HG03378 (cell line): ENCODE measurements at regions not wholly inside any gene's neighbourhood (a gene's known extent, or its start where the extent isn't known, plus 50 kb on each side); places are given as distances from the start of the nearest gene placed in this dataset.
"Not testable (repeated sequence)": the region's sequence is repeated elsewhere in the genome, so short reads cannot be mapped to it uniquely, and the experiment has no call there.

Source experiments
- ATAC-seq: cut with Tn5 transposase; IDR thresholded peaks from one replicate; pipeline ENCODE4 v1.9.1; 2021; ENCODE audit warnings: mild to moderate bottlenecking, moderate library complexity; ENCODE audit not compliant: unreplicated experiment

GRCh38 chr2:53127061-53127650 is 640.4 kb upstream of the CHAC2 start:
- no peak for ATAC-seq

- ATAC-seq: no peak
Observed at GRCh38 chr2:53114991-53115390, 652.6 kb upstream of the CHAC2 start.

- no peak for ATAC-seq
Observed at GRCh38 chr2:53114582-53114981, 653.0 kb upstream of the CHAC2 start.

- not testable (repeated sequence) for ATAC-seq
Observed at GRCh38 chr2:53112408-53112807, 655.2 kb upstream of the CHAC2 start.

GRCh38 chr2:53111406-53111805 is 656.2 kb upstream of the CHAC2 start:
- no peak for ATAC-seq

- no peak for ATAC-seq
Observed at GRCh38 chr2:53111004-53111403, 656.6 kb upstream of the CHAC2 start.

- ATAC-seq: no peak
Observed at GRCh38 chr2:53108246-53108645, 659.4 kb upstream of the CHAC2 start.

- ATAC-seq: no peak
Observed at GRCh38 chr2:53104263-53104662, 663.3 kb upstream of the CHAC2 start.

GRCh38 chr2:53103679-53104078 is 663.9 kb upstream of the CHAC2 start:
- no peak for ATAC-seq

GRCh38 chr2:53098696-53099078 is 668.9 kb upstream of the CHAC2 start:
- no peak for ATAC-seq

- ATAC-seq: no peak
Observed at GRCh38 chr2:53096351-53096750, 671.3 kb upstream of the CHAC2 start.

- ATAC-seq: no peak
Observed at GRCh38 chr2:53095664-53096063, 671.9 kb upstream of the CHAC2 start.

- ATAC-seq: no peak
Observed at GRCh38 chr2:53095227-53095626, 672.4 kb upstream of the CHAC2 start.

GRCh38 chr2:53093355-53093754 is 674.2 kb upstream of the CHAC2 start:
- ATAC-seq: no peak

- ATAC-seq: no peak
Observed at GRCh38 chr2:53091183-53091582, 676.4 kb upstream of the CHAC2 start.

- ATAC-seq: no peak
Observed at GRCh38 chr2:53087874-53088461, 679.6 kb upstream of the CHAC2 start.

GRCh38 chr2:53087262-53087873 is 680.2 kb upstream of the CHAC2 start:
- ATAC-seq: no peak

- no peak for ATAC-seq
Observed at GRCh38 chr2:53077413-53077812, 690.2 kb upstream of the CHAC2 start.

GRCh38 chr2:53075760-53076159 is 691.8 kb upstream of the CHAC2 start:
- ATAC-seq: no peak

GRCh38 chr2:53067533-53067932 is 700.1 kb upstream of the CHAC2 start:
- ATAC-seq: no peak

- no peak for ATAC-seq
Observed at GRCh38 chr2:53067056-53067455, 700.5 kb upstream of the CHAC2 start.

GRCh38 chr2:53064154-53064553 is 703.5 kb upstream of the CHAC2 start:
- no peak for ATAC-seq

- no peak for ATAC-seq
Observed at GRCh38 chr2:53058526-53058925, 709.1 kb upstream of the CHAC2 start.
